Prostate gland (tissue), 2 donors: ENCODE measurements at regions not wholly inside any gene's neighbourhood (a gene's known extent, or its start where the extent isn't known, plus 50 kb on each side); places are given as distances from the start of the nearest gene placed in this dataset.

ENCODE experiments used
- DNase-seq: peaks from one replicate; pipeline ENCODE4 v3.0.0-alpha.2; 2019; ENCODE audit warnings: low spot score
- H3K27ac ChIP-seq, 2 donors: fragments of 200-600 bp; sonication (generic); 2 replicates each; pipeline ENCODE4 v1.5.1; 2017 to 2019
- H3K27me3 ChIP-seq: fragments of 200-600 bp; sonication (generic); replicated peaks from 2 replicates; pipeline ENCODE4 v1.5.1; 2019; ENCODE audit not compliant: insufficient read depth
- H3K36me3 ChIP-seq, 2 donors: fragments of 200-600 bp; sonication (generic); 1 replicate in 1 of 2; 2 replicates in 1 of 2; pipeline versions ENCODE4 v1.5.1 to v1.8.1; 2017 to 2019
- H3K4me1 ChIP-seq: fragments of 200-600 bp; sonication (generic); replicated peaks from 2 replicates; pipeline ENCODE4 v1.5.1; 2019
- H3K4me3 ChIP-seq, 2 donors: fragments of 200-600 bp; sonication (generic); 2 replicates each; pipeline ENCODE4 v1.5.1; 2017 to 2019
- H3K9me3 ChIP-seq: fragments of 200-600 bp; sonication (generic); 2 replicates; pipeline ENCODE4 v1.5.1; 2017
- POLR2A ChIP-seq: fragments of 450-650 bp; IDR thresholded peaks from one replicate; pipeline ENCODE4 v1.6.1; 2016; ENCODE audit warnings: antibody characterized with exemption, mild to moderate bottlenecking
- POLR2AphosphoS5 ChIP-seq: sonication (generic); formaldehyde crosslinking; IDR thresholded peaks from one replicate; pipeline ENCODE4 v1.6.1; 2017; ENCODE audit warnings: antibody characterized with exemption
- WGBS: methylation state at CpG from one replicate; pipeline ENCODE4 v1.1.5; 2018; 5-methylcytosine and 5-hydroxymethylcytosine counted together
- intact Hi-C: fragments of 100-400 bp; cut with DNase I; formaldehyde crosslinking; loops from one replicate; pipeline ENCODE4 v1.14.2; 2022
- TF ChIP-seq, protein P1 (sequence below), 4 experiments: fragments of 200-600 bp in 2 of 4; fragments of 450-650 bp in 2 of 4; sonication (generic) in 2 of 4; IDR thresholded peaks; 1 replicate in 3 of 4; 2 replicates in 1 of 4; pipeline ENCODE4 v1.5.1; 2016 to 2019; ENCODE audit warnings: antibody characterized with exemption in 4 of 4, mild to moderate bottlenecking in 2 of 4, moderate library complexity in 2 of 4

GRCh38 chr2:51595836-51596235, 563.9 kb upstream of the NRXN1 start:
- DNase-seq, result no peak

GRCh38 chr2:51581636-51582267, 549.8 kb upstream of the NRXN1 start:
- no peak for TF ChIP-seq POLR2AphosphoS5
- TF ChIP-seq POLR2A, result no peak
- TF ChIP-seq, protein P1, sequence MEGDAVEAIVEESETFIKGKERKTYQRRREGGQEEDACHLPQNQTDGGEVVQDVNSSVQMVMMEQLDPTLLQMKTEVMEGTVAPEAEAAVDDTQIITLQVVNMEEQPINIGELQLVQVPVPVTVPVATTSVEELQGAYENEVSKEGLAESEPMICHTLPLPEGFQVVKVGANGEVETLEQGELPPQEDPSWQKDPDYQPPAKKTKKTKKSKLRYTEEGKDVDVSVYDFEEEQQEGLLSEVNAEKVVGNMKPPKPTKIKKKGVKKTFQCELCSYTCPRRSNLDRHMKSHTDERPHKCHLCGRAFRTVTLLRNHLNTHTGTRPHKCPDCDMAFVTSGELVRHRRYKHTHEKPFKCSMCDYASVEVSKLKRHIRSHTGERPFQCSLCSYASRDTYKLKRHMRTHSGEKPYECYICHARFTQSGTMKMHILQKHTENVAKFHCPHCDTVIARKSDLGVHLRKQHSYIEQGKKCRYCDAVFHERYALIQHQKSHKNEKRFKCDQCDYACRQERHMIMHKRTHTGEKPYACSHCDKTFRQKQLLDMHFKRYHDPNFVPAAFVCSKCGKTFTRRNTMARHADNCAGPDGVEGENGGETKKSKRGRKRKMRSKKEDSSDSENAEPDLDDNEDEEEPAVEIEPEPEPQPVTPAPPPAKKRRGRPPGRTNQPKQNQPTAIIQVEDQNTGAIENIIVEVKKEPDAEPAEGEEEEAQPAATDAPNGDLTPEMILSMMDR (IDR thresholded peaks at IDR 0.05), result no peak
- Histone ChIP-seq H3K36me3 (no peaks in the 10 kb centered on the region), H3K27me3 (no peaks in the 10 kb centered on the region), H3K4me3 (no peak overlapping the region), H3K27ac (no peak overlapping the region), H3K4me1 (no peaks in the 10 kb centered on the region), H3K9me3 (no peaks in the 10 kb centered on the region)
- WGBS, result 90% methylated on average over 22 of the region's 22 CpGs
- intact Hi-C loops, result no loop called here
- no peak for DNase-seq

More at GRCh38 chr2:51595836-51596235, 563.9 kb upstream of the NRXN1 start:
- TF ChIP-seq POLR2AphosphoS5, result no peak
- no peak for TF ChIP-seq POLR2A
- TF ChIP-seq, protein P1 (IDR thresholded peaks at IDR 0.05), result no peak
- no peaks in the 10 kb centered on the region for H3K9me3 ChIP-seq
- H3K4me3 ChIP-seq, result no peak overlapping the region
- H3K4me1 ChIP-seq, result no peaks in the 10 kb centered on the region
- no peaks in the 10 kb centered on the region for H3K27me3 ChIP-seq
- no peak overlapping the region for H3K27ac ChIP-seq
- intact Hi-C loops, result no loop called here
- no peaks in the 10 kb centered on the region for H3K36me3 ChIP-seq

GRCh38 chr2:51579412-51579811, 547.5 kb upstream of the NRXN1 start:
- intact Hi-C loops, result no loop called here
- TF ChIP-seq, protein P1 (IDR thresholded peaks at IDR 0.05), result no peak
- no peak for TF ChIP-seq POLR2AphosphoS5
- TF ChIP-seq POLR2A, result no peak
- H3K27ac ChIP-seq, result no peak overlapping the region
- no peak overlapping the region for H3K4me3 ChIP-seq
- H3K36me3 ChIP-seq, result no peaks in the 10 kb centered on the region
- H3K9me3 ChIP-seq, result no peaks in the 10 kb centered on the region
- no peaks in the 10 kb centered on the region for H3K4me1 ChIP-seq
- WGBS, result 88% methylated on average over 1 of the region's 1 CpG
- H3K27me3 ChIP-seq, result no peaks in the 10 kb centered on the region
- DNase-seq, result no peak

- H3K27me3 ChIP-seq, result no peaks in the 10 kb centered on the region
- no peaks in the 10 kb centered on the region for H3K4me1 ChIP-seq
- H3K27ac ChIP-seq, result no peak overlapping the region
- H3K36me3 ChIP-seq, result no peaks in the 10 kb centered on the region
- no peak overlapping the region for H3K4me3 ChIP-seq
- 46% methylated on average over 1 of the region's 1 CpG for WGBS
- intact Hi-C loops, result no loop called here
- DNase-seq, result no peak
- no peaks in the 10 kb centered on the region for H3K9me3 ChIP-seq
- TF ChIP-seq POLR2AphosphoS5 (no peak), POLR2A (no peak)
Observed at GRCh38 chr2:51575181-51575580, 543.2 kb upstream of the NRXN1 start.

DNA sequence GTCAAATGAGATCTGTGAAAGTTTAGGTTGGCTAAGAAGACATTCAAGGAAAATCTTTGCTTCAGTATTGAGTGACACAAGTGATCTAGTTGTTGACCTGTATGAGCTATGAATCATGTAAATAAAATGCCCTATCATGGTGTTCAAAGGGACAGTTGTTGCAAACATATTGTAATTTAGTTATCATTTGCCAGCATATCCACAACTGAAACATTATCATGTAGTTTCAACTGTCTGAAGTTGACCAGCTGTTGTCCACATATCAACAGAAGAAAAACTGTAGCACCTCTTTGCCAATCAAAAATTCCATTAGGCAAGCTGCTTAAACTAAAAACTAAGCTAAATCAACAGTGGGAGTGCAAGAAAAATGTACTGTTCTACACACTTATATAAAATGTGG, 527.1 kb upstream of the NRXN1 start:
- intact Hi-C loops, result no loop called here
- Histone ChIP-seq H3K4me1 (no peaks in the 10 kb centered on the region), H3K9me3 (no peaks in the 10 kb centered on the region), H3K4me3 (no peak overlapping the region), H3K27me3 (no peaks in the 10 kb centered on the region), H3K27ac (no peak overlapping the region), H3K36me3 (no peaks in the 10 kb centered on the region)
- no peak for DNase-seq
- TF ChIP-seq POLR2A (no peak), POLR2AphosphoS5 (no peak)
- TF ChIP-seq, protein P1 (IDR thresholded peaks at IDR 0.05), result no peak
